CD14-positive monocyte (primary cell): ENCODE measurements at regions not wholly inside any gene's neighbourhood (a gene's known extent, or its start where the extent isn't known, plus 50 kb on each side); places are given as distances from the start of the nearest gene placed in this dataset.

Source experiments
- DNase-seq, 3 donors: peaks; one replicate each; pipeline ENCODE4 v3.0.0-alpha.2; 2011 to 2022
- H2AFZ ChIP-seq: 2 replicates; pipeline ENCODE4 v1.6.0; 2012; ENCODE audit warnings: mild to moderate bottlenecking, low read depth, low read length, inconsistent platforms; ENCODE audit not compliant: insufficient read depth, poor library complexity, severe bottlenecking
- H3K27ac ChIP-seq, 2 donors: 1 replicate in 1 of 2; 2 replicates in 1 of 2; pipeline ENCODE4 v1.5.1; 2012 to 2013; ENCODE audit warnings: low read length in 2 of 2, control low read depth in 1 of 2, inconsistent platforms in 1 of 2, low read depth in 1 of 2, mild to moderate bottlenecking in 1 of 2
- H3K27me3 ChIP-seq, 2 donors: one replicate each; pipeline versions ENCODE4 v1.6.0 to v1.6.1; 2011 to 2013; ENCODE audit warnings: low read length in 2 of 2; ENCODE audit not compliant: control insufficient read depth in 2 of 2, insufficient read depth in 2 of 2
- H3K36me3 ChIP-seq, 2 donors: replicated peaks in 1 of 2; 1 replicate in 1 of 2; 2 replicates in 1 of 2; pipeline versions ENCODE4 v1.5.1 to v1.6.1; 2012 to 2013; ENCODE audit warnings: low read length in 2 of 2, control low read depth in 1 of 2, inconsistent platforms in 1 of 2, mild to moderate bottlenecking in 1 of 2; ENCODE audit not compliant: insufficient read depth in 2 of 2, control insufficient read depth in 1 of 2
- H3K4me1 ChIP-seq, 2 donors: 1 replicate in 1 of 2; 2 replicates in 1 of 2; pipeline versions ENCODE4 v1.5.1 to v1.6.1; 2012 to 2013; ENCODE audit warnings: low read length in 2 of 2, control low read depth in 1 of 2, inconsistent platforms in 1 of 2, mild to moderate bottlenecking in 1 of 2, moderate library complexity in 1 of 2; ENCODE audit not compliant: insufficient read depth in 2 of 2, control insufficient read depth in 1 of 2
- H3K4me2 ChIP-seq: replicated peaks from 2 replicates; pipeline ENCODE3; 2012; ENCODE audit warnings: low read length, moderate library complexity, mild to moderate bottlenecking; ENCODE audit not compliant: poor library complexity, severe bottlenecking; ENCODE audit errors: extremely low read depth
- H3K4me3 ChIP-seq, 3 experiments: fragments of 200-600 bp in 1 of 3; sonication (generic) in 1 of 3; replicated peaks in 1 of 3; 1 replicate in 2 of 3; 2 replicates in 1 of 3; pipeline ENCODE4 v1.5.1; 2011 to 2013; ENCODE audit warnings: low read length in 3 of 3, mild to moderate bottlenecking in 3 of 3, control low read depth in 2 of 3, low read depth in 2 of 3, inconsistent platforms in 1 of 3, moderate library complexity in 1 of 3
- H3K79me2 ChIP-seq: 2 replicates; pipeline ENCODE4 v1.6.0; 2012; ENCODE audit warnings: mild to moderate bottlenecking, control low read depth, inconsistent platforms, low read length, moderate library complexity; ENCODE audit not compliant: insufficient read depth
- H3K9ac ChIP-seq: 2 replicates; pipeline ENCODE4 v1.6.0; 2017; ENCODE audit warnings: low read length, mild to moderate bottlenecking; ENCODE audit not compliant: insufficient read depth, poor library complexity, severe bottlenecking
- H3K9me3 ChIP-seq, 2 donors: replicated peaks in 1 of 2; 1 replicate in 1 of 2; 2 replicates in 1 of 2; pipeline versions ENCODE4 v1.5.1 to v1.6.1; 2012 to 2013; ENCODE audit warnings: low read length in 2 of 2, control low read depth in 1 of 2; ENCODE audit not compliant: control insufficient read depth in 1 of 2, insufficient read depth in 1 of 2
- H4K20me1 ChIP-seq: 2 replicates; pipeline ENCODE4 v1.6.0; 2012; ENCODE audit warnings: mild to moderate bottlenecking, low read length, control low read depth, moderate library complexity; ENCODE audit not compliant: insufficient read depth
- H3K27ac Mint-ChIP-seq, 7 donors: one replicate each; pipeline ENCODE4 v1.8.0; 2020; ENCODE audit warnings: mild to moderate bottlenecking in 7 of 7, mixed read lengths in 7 of 7, moderate library complexity in 6 of 7, inconsistent platforms in 2 of 7
- H3K27me3 Mint-ChIP-seq, 3 donors: one replicate each; pipeline ENCODE4 v1.8.0; 2021 to 2022; ENCODE audit warnings: low read depth in 3 of 3, mild to moderate bottlenecking in 3 of 3, mixed read lengths in 3 of 3, moderate library complexity in 3 of 3, inconsistent platforms in 1 of 3
- H3K36me3 Mint-ChIP-seq, 2 donors: one replicate each; pipeline ENCODE4 v1.8.0; 2020; ENCODE audit warnings: mixed read lengths in 2 of 2, inconsistent platforms in 1 of 2, mild to moderate bottlenecking in 1 of 2
- H3K4me1 Mint-ChIP-seq: one replicate; pipeline ENCODE4 v1.8.0; 2020; ENCODE audit warnings: mild to moderate bottlenecking, mixed read lengths
- H3K4me3 Mint-ChIP-seq, 2 donors: one replicate each; pipeline ENCODE4 v1.8.0; 2020; ENCODE audit warnings: mild to moderate bottlenecking in 2 of 2, mixed read lengths in 2 of 2, moderate library complexity in 1 of 2
- H3K9me3 Mint-ChIP-seq, 7 donors: one replicate each; pipeline ENCODE4 v1.8.0; 2020 to 2022; ENCODE audit warnings: mixed read lengths in 7 of 7, mild to moderate bottlenecking in 6 of 7, moderate library complexity in 6 of 7, inconsistent platforms in 2 of 7
- CTCF ChIP-seq: fragments of 200-600 bp; IDR thresholded peaks from one replicate; pipeline ENCODE4 v1.8.0; 2022; ENCODE audit warnings: antibody characterized with exemption, mild to moderate bottlenecking
- WGBS: methylation state at CpG from one replicate; pipeline ENCODE4 v1.1.5; 2013; ENCODE audit warnings: missing lambda C conversion rate; ENCODE audit not compliant: insufficient coverage; 5-methylcytosine and 5-hydroxymethylcytosine counted together
- intact Hi-C, 2 donors: fragments of 100-400 bp; cut with micrococcal nuclease; formaldehyde crosslinking; loops; one replicate each; pipeline versions ENCODE4 v1.15.0 to v1.15.1; 2023

- Histone ChIP-seq H3K27ac (no peak overlapping the region), H3K4me3 (no peak overlapping the region), H3K9me3 (peaks cover 15% of the 10 kb centered on the region in 2 donors), H3K79me2 (no peaks in the 10 kb centered on the region), H3K4me1 (no peaks in the 10 kb centered on the region), H3K27me3 (peaks cover 0 to 2% of the 10 kb centered on the region in 2 donors), H3K36me3 (no peaks in the 10 kb centered on the region), H3K4me2 (no peak overlapping the region), H4K20me1 (no peaks in the 10 kb centered on the region), H3K9ac (no peak overlapping the region), H2AFZ (no peak overlapping the region)
- H3K27me3 Mint-ChIP-seq, result peaks cover 4 to 23% (median 18%) of the 10 kb centered on the region in 3 donors
- H3K4me3 Mint-ChIP-seq, result no peak overlapping the region
- TF ChIP-seq CTCF, result no peak
- H3K9me3 Mint-ChIP-seq, result peaks cover 5 to 22% (median 13%) of the 10 kb centered on the region in 7 donors
- 100% methylated on average over 2 of the region's 4 CpGs for WGBS
- DNase-seq, result no peak
- intact Hi-C loops, result no loop called here
- no peaks in the 10 kb centered on the region for H3K4me1 Mint-ChIP-seq
- H3K27ac Mint-ChIP-seq, result no peak overlapping the region
- H3K36me3 Mint-ChIP-seq, result no peaks in the 10 kb centered on the region
Observed at GRCh38 chr2:236814593-236814992, 245.0 kb downstream of the ACKR3 start.

GRCh38 chr2:236815746-236816145 lies 246.1 kb downstream of the ACKR3 start:
- H2AFZ ChIP-seq, result no peak overlapping the region
- WGBS, result 91% methylated on average over 8 of the region's 8 CpGs
- peaks cover 9 to 28% (median 26%) of the 10 kb centered on the region in 3 donors for H3K27me3 Mint-ChIP-seq
- H4K20me1 ChIP-seq, result no peaks in the 10 kb centered on the region
- no peak overlapping the region for H3K4me3 ChIP-seq
- DNase-seq, result no peak
- H3K4me2 ChIP-seq, result no peak overlapping the region
- intact Hi-C loops, result no loop called here
- no peak overlapping the region for H3K27ac Mint-ChIP-seq
- H3K9me3 ChIP-seq, result peaks cover 5 to 9% of the 10 kb centered on the region in 2 donors
- no peaks in the 10 kb centered on the region for H3K36me3 Mint-ChIP-seq
- peaks cover 0 to 15% (median 4%) of the 10 kb centered on the region in 7 donors for H3K9me3 Mint-ChIP-seq
- peaks cover 0 to 2% of the 10 kb centered on the region in 2 donors for H3K27me3 ChIP-seq
- no peaks in the 10 kb centered on the region for H3K4me1 ChIP-seq
- no peak overlapping the region for H3K4me3 Mint-ChIP-seq
- no peak for TF ChIP-seq CTCF
- no peak overlapping the region for H3K9ac ChIP-seq
- no peaks in the 10 kb centered on the region for H3K79me2 ChIP-seq
- no peaks in the 10 kb centered on the region for H3K36me3 ChIP-seq
- no peak overlapping the region for H3K27ac ChIP-seq
- no peaks in the 10 kb centered on the region for H3K4me1 Mint-ChIP-seq
